Mammary epithelial cell (primary cell): ENCODE measurements at regions not wholly inside any gene's neighbourhood (a gene's known extent, or its start where the extent isn't known, plus 50 kb on each side); places are given as distances from the start of the nearest gene placed in this dataset.

Source experiments
- CTCF ChIP-seq, 2 donors: IDR thresholded peaks in 1 of 2; conservative IDR thresholded peaks in 1 of 2; 2 replicates each; pipeline ENCODE4 v1.5.1; 2011 to 2012; ENCODE audit warnings: inconsistent platforms in 2 of 2, low read length in 2 of 2, mild to moderate bottlenecking in 2 of 2, control low read depth in 1 of 2, low read depth in 1 of 2; ENCODE audit not compliant: insufficient read depth in 1 of 2; ENCODE audit errors: extremely low read depth in 1 of 2
- EZH2 ChIP-seq: IDR thresholded peaks from 2 replicates; pipeline ENCODE4 v1.6.1; 2012; ENCODE audit warnings: low read length, inconsistent platforms, borderline replicate concordance

- TF ChIP-seq CTCF (conservative IDR thresholded peaks at IDR 0.05 in 1 of 2, IDR thresholded peaks at IDR 0.05 in 1 of 2; ENCODE audit: extremely low read depth in 1 of 2, insufficient read depth in 1 of 2, low read depth in 1 of 2, low read length in 2 of 2) (no peak), EZH2 (no peak)
Measured at GRCh38 chr2:242058116-242058680, 188.7 kb downstream of the RTP5 start.
